GM21737 (cell line): ENCODE measurements at regions not wholly inside any gene's neighbourhood (a gene's known extent, or its start where the extent isn't known, plus 50 kb on each side); places are given as distances from the start of the nearest gene placed in this dataset.

ENCODE experiments used
- ATAC-seq: cut with Tn5 transposase; IDR thresholded peaks from one replicate; pipeline ENCODE4 v1.9.1; 2021; ENCODE audit warnings: mild to moderate bottlenecking, moderate library complexity; ENCODE audit not compliant: unreplicated experiment

DNA sequence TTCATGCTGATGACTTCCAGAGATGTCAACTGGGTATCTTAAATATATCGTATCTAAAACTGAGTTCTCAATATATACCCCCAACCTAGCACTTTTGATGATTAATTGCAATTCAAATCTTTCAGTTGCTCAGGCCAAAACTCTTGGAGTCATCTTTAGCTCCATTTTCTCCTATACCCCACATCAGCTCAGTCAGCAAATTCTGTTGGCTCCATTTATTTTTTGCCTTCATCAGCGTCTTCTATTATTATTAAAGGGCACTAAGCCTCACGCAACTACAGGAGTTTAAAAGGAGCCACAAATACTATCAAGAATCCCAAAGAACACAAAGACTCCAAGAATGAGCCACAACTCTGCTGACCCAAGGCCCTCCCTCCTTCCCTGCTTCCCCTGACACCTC is 134.9 kb downstream of the KCTD12 start:
- no peak for ATAC-seq

DNA sequence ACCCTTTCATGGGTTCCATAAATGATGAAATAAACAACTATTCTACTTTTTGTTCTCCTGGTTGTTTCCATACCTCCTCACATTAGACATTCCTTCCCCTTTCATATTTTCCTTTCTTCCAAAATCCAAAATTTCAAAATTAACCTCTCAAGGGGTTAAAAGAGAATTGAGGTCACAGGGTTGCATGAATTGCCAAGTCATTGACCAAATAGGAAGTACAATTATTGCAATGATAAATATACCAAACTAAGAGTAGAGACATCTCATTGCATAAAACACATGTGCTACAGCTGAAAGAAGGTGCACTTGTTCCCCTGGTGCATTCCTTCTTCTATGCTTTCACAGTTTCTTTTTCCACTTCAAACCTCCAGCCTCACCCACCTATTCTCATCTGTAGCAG is 136.1 kb downstream of the KCTD12 start:
- ATAC-seq: no peak

GRCh38 chr13:76745261-76746200 is 140.7 kb downstream of the KCTD12 start:
- peak; percentile 63 for ATAC-seq

- no peak for ATAC-seq
Measured at GRCh38 chr13:76741624-76742023, 144.6 kb downstream of the KCTD12 start.

DNA sequence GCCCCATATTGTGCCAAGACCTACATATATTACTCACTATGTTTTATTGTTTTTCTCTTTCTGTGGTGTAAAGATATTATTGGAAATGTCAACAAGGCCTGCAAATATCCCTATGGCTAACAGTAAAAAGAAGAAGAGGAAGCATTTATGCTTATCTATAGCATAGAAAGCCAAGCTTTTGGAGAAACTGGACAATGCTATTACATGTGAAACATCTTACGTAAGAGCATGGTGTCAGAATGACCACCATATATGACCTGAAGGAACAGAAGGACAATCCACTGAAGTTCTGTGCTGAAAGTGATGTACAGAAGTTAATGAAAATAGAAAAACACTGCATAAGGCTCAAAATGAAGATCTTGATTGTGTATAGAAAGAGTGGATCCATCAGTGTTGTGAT is 145.2 kb downstream of the KCTD12 start:
- no peak for ATAC-seq

DNA sequence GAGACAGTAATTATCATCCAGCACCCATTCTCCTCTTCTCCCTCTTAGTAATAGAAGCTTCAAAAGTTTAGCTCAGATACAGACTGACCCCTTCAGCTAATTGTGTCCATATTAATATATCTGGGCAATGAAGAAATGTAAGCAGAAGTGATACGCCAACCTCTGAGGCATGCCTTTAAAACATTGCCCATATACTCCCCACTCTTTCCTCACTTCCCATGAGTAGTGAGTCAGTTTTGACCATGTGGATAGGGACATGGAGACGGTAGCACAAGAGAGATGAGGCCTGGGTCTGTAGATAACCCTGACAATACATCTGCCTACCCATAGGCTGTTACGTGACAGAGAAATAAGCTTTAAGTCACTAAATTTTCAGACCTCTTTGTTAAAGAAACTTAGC is 147.6 kb downstream of the KCTD12 start:
- no peak for ATAC-seq

GRCh38 chr13:76737526-76737925 is 148.7 kb downstream of the KCTD12 start:
- ATAC-seq: no peak

GRCh38 chr13:76735641-76736040 is 150.6 kb downstream of the KCTD12 start:
- ATAC-seq: no peak

GRCh38 chr13:76733671-76734070 is 152.5 kb downstream of the KCTD12 start:
- ATAC-seq: no peak

DNA sequence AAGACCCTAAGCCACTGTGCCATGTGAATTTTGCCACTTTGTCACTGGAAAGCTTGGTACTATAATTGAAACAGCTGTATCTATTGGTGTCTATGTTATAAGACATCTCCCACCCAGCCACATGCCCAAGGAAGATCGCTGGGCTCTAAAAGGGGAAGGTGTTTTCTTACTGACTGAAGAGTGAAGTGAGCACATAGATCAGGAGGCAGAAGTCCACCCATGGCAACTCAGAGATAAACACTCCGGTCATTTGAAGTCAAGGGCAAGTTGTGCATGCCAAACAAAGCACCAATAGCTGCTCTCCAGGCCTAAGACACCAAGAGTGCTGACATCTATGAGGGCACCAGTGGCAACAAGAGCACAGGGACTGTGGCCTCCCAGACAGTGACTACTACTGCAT is 153.8 kb downstream of the KCTD12 start:
- no peak for ATAC-seq

DNA sequence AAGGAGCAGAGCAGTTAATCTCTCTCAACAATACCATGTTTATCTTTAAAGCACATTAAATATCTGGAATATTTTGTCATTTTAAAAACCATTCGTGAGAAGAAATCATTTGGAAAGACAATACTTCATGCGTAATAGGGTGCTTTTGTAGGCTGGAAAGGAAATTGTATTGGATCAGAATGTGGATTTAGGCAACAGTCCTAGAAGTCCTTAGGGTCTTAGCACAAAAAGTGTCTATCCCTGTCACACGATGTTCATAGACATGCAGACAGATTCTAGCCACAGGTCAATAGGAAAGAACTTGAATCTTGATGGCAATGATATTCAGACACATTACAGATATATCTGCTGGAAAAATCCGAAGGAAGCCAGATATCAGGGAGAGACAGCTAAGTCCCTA is 156.0 kb downstream of the KCTD12 start:
- ATAC-seq: no peak

GRCh38 chr13:76729691-76730090 is 156.5 kb downstream of the KCTD12 start:
- ATAC-seq: no peak

DNA sequence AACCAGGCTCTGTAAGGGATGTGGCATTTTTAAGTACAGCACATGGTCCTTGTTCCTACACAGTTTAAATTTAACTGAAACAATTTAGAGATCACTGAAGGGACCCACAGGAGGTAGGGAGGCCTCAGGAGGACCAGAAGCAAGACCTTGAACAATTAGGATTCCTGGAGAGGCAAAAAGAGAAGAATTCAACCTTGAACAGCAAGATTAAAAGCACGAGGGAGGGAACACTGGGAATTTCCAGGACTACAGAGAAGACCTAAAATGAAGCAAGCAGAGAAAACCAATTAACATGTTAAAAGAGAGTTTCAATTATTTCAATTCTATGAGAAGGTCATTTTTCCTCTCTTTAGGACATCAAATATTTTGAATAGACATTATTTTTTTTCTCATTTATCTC is 160.3 kb downstream of the KCTD12 start:
- ATAC-seq: no peak

- no peak for ATAC-seq
Measured at GRCh38 chr13:76725211-76725610, 161.0 kb downstream of the KCTD12 start.

- no peak for ATAC-seq
Measured at GRCh38 chr13:76724421-76724820, 161.8 kb downstream of the KCTD12 start.

- peak; percentile 74 for ATAC-seq
Measured at GRCh38 chr13:76723551-76724232, 162.5 kb downstream of the KCTD12 start.

DNA sequence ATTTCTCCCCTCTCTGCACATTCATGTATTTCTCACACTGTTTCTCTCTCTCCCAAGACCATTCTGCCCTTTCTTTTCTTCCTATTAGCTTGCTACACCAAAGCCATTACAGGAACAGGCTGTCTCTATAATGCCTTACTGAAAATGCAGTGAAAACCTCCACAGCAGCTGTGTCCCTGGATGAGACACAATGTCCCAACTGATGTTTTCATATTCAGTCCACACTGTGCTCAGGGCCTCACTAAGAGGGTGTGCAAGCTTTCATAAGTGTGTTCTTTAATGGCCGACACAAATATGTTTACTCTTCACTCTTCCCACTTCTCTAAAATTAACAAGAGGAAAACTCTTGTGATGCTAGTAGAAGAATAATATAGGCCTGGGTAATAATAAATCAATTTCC is 163.4 kb downstream of the KCTD12 start:
- ATAC-seq: no peak

- no peak for ATAC-seq
Measured at GRCh38 chr13:76720821-76721220, 165.4 kb downstream of the KCTD12 start.

DNA sequence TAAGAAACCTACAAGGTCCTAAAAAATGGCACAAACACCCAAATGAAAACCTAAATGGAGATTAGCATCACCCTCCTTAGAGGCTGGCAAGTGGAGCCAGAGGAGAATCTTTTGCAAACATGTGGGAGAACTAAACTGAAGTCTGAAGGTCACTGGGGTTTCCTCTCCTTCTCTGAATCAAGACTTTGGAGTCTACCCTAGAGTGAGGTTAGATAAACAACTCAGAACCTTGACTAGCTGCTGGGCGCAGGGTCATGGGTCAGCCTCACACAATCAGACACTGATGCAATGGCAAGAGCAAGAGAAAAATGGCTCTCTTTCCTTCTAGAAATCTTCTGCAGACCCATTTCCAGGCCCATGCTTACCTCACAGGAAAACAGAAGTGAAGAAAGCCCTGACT is 165.8 kb downstream of the KCTD12 start:
- no peak for ATAC-seq

- no peak for ATAC-seq
Measured at GRCh38 chr13:76719955-76720354, 166.2 kb downstream of the KCTD12 start.

DNA sequence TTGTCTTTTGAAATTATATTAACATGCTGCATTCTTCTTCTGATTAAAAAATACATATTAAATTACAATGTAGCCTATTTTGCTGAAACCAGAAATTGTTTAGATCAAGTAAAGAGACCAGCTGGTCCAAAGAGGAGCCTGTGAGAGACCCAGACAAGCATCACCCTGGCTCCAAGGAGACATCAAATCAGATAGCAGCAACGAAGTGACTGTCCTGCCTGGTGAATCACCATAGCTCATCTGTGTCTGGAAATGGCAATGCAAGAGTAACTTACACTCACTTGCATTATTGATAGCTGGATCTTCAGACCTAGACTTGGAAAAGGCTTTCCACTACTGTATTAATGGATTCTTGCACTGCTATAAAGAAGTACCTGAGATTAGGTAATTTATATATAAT is 169.1 kb downstream of the KCTD12 start:
- no peak for ATAC-seq

- ATAC-seq: no peak
Measured at GRCh38 chr13:76715621-76716020, 170.6 kb downstream of the KCTD12 start.
